Stomach (tissue), 8 donors: ENCODE measurements at regions not wholly inside any gene's neighbourhood (a gene's known extent, or its start where the extent isn't known, plus 50 kb on each side); places are given as distances from the start of the nearest gene placed in this dataset.
"Not testable (repeated sequence)": the region's sequence is repeated elsewhere in the genome, so short reads cannot be mapped to it uniquely, and the experiment has no call there.

Experiments
- DNase-seq, 2 donors: peaks; one replicate each; pipeline versions ENCODE4 v3.0.0 to v3.0.0-alpha.2; 2013 to 2019
- H3K27ac ChIP-seq, 5 donors: fragments of 200-600 bp in 4 of 5; sonication (generic) in 4 of 5; one replicate each; pipeline ENCODE4 v1.5.1; 2013 to 2019; ENCODE audit warnings: mild to moderate bottlenecking in 1 of 5, moderate library complexity in 1 of 5
- H3K27me3 ChIP-seq, 3 donors: fragments of 200-600 bp; sonication (generic); one replicate each; pipeline ENCODE4 v1.5.1; 2017 to 2019; ENCODE audit warnings: mixed run types in 1 of 3
- H3K36me3 ChIP-seq, 4 donors: fragments of 200-600 bp; sonication (generic); 1 replicate in 3 of 4; 2 replicates in 1 of 4; pipeline ENCODE4 v1.5.1; 2016 to 2019
- H3K4me1 ChIP-seq, 4 donors: fragments of 200-600 bp; sonication (generic); one replicate each; pipeline ENCODE4 v1.5.1; 2016 to 2019
- H3K4me3 ChIP-seq, 4 donors: fragments of 200-600 bp; sonication (generic) in 3 of 4; one replicate each; pipeline ENCODE4 v1.5.1; 2016 to 2019; ENCODE audit warnings: mild to moderate bottlenecking in 1 of 4
- H3K9me3 ChIP-seq, 4 donors: fragments of 200-600 bp; sonication (generic); one replicate each; pipeline ENCODE4 v1.5.1; 2016 to 2019
- EP300 ChIP-seq: sonication (generic); formaldehyde crosslinking; IDR thresholded peaks from one replicate; pipeline ENCODE4 v1.6.1; 2017; ENCODE audit warnings: antibody characterized with exemption
- POLR2A ChIP-seq, 4 donors: fragments of 450-650 bp; IDR thresholded peaks; one replicate each; pipeline ENCODE4 v1.6.1; 2016; ENCODE audit warnings: antibody characterized with exemption in 4 of 4, control low read depth in 2 of 4, mild to moderate bottlenecking in 1 of 4, moderate library complexity in 1 of 4
- POLR2AphosphoS5 ChIP-seq, 3 donors: sonication (generic); formaldehyde crosslinking; IDR thresholded peaks; one replicate each; pipeline ENCODE4 v1.6.1; 2016; ENCODE audit warnings: antibody characterized with exemption in 3 of 3
- WGBS, 5 donors: extraction: QIAGEN DNeasy Blood & Tissue Kit in 3 of 5; methylation state at CpG; one replicate each; pipeline versions ENCODE4 v1.1.5 to v1.1.7; 2013 to 2018; 5-methylcytosine and 5-hydroxymethylcytosine counted together
- intact Hi-C: fragments of 100-400 bp; cut with DNase I; formaldehyde crosslinking; loops from one replicate; pipeline ENCODE4 v1.15.1; 2023; ENCODE audit warnings: low total_unique reads
- TF ChIP-seq, protein P1 (sequence below), 7 experiments: fragments of 450-650 bp in 4 of 7; fragments of 200-600 bp in 3 of 7; sonication (generic) in 3 of 7; IDR thresholded peaks; one replicate each; pipeline ENCODE4 v1.5.1; 2016 to 2019; ENCODE audit warnings: antibody characterized with exemption in 7 of 7, control low read depth in 2 of 7, mild to moderate bottlenecking in 1 of 7
- donor health status: healthy with polysubstance abuse.
- donor health status: Bipolar disorder and iron deficiency.
- donor health status: healthy.

GRCh38 chr3:153979418-153980251, 141.6 kb upstream of the ARHGEF26 start:
- DNase-seq, result no peak
- Histone ChIP-seq H3K36me3 (no peaks in the 10 kb centered on the region), H3K27me3 (no peaks in the 10 kb centered on the region), H3K4me1 (peaks cover 0 to 12% (median 0%) of the 10 kb centered on the region in 4 donors), H3K27ac (no peak overlapping the region), H3K4me3 (no peak overlapping the region), H3K9me3 (no peaks in the 10 kb centered on the region)
- 71 to 85% (median 74%) methylated on average over 5 to 6 of the region's 6 CpGs for WGBS, 5 donors
- intact Hi-C loops, result no loop called here
- TF ChIP-seq, protein P1, sequence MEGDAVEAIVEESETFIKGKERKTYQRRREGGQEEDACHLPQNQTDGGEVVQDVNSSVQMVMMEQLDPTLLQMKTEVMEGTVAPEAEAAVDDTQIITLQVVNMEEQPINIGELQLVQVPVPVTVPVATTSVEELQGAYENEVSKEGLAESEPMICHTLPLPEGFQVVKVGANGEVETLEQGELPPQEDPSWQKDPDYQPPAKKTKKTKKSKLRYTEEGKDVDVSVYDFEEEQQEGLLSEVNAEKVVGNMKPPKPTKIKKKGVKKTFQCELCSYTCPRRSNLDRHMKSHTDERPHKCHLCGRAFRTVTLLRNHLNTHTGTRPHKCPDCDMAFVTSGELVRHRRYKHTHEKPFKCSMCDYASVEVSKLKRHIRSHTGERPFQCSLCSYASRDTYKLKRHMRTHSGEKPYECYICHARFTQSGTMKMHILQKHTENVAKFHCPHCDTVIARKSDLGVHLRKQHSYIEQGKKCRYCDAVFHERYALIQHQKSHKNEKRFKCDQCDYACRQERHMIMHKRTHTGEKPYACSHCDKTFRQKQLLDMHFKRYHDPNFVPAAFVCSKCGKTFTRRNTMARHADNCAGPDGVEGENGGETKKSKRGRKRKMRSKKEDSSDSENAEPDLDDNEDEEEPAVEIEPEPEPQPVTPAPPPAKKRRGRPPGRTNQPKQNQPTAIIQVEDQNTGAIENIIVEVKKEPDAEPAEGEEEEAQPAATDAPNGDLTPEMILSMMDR (IDR thresholded peaks at IDR 0.05), result no peak
- TF ChIP-seq EP300 (no peak), POLR2AphosphoS5 (IDR thresholded peaks at IDR 0.05) (no peak), POLR2A (IDR thresholded peaks at IDR 0.05) (no peak)

DNA sequence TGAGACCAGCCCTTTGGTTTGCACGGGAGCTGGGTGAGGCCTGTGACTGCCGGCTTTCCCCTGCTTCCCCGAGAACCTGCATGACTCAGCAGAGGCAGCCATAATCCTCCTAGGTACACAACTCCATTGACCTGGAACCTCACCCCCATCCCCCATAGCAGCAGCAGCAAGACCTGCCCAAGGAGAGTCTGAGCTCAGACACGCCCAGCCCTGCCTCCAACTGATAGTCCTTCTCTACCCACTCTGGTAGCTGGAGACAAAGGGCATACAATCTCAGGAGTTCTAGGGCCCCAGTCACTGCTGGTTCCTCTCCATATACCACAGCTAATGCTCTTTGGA, 141.0 kb upstream of the ARHGEF26 start:
- WGBS, 5 donors, result 46 to 67% (median 61%) methylated on average over 1 to 4 of the region's 4 CpGs
- intact Hi-C loops, result no loop called here
- TF ChIP-seq POLR2A (IDR thresholded peaks at IDR 0.05) (no peak), POLR2AphosphoS5 (IDR thresholded peaks at IDR 0.05) (no peak), EP300 (no peak)
- TF ChIP-seq, protein P1 (IDR thresholded peaks at IDR 0.05), result no peak
- Histone ChIP-seq H3K4me1 (peaks cover 0 to 12% (median 0%) of the 10 kb centered on the region in 4 donors), H3K36me3 (no peaks in the 10 kb centered on the region), H3K9me3 (no peaks in the 10 kb centered on the region), H3K27ac (no peak overlapping the region), H3K4me3 (no peak overlapping the region), H3K27me3 (no peaks in the 10 kb centered on the region)
- DNase-seq, result peak; percentile 57 to 59

DNA sequence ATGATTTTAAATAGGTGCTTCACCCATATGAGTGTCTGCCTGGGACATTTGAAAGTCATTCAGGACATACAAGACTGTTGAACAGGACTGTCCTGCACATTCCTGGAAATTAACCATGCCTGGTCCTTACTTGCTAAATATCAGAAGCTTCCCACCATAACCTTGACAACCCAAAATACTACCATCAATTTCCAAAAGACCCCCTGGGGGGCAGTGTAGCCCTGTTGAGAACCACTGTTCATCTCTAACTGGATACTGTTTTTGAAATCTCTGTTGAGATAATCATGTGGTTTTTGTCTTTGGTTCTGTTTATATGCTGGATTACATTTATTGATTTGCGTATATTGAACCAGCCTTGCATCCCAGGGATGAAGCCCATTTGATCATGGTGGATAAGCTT, 123.8 kb upstream of the ARHGEF26 start:
- H3K27ac ChIP-seq, intact Hi-C loops, H3K9me3 ChIP-seq, H3K36me3 ChIP-seq, H3K4me1 ChIP-seq, H3K4me3 ChIP-seq, H3K27me3 ChIP-seq: not testable (repeated sequence)
- 86 to 100% (median 93%) methylated on average over 1 of the region's 1 CpG for WGBS, 5 donors
- DNase-seq, result peak in 1 of 2 donors; percentile 34

DNA sequence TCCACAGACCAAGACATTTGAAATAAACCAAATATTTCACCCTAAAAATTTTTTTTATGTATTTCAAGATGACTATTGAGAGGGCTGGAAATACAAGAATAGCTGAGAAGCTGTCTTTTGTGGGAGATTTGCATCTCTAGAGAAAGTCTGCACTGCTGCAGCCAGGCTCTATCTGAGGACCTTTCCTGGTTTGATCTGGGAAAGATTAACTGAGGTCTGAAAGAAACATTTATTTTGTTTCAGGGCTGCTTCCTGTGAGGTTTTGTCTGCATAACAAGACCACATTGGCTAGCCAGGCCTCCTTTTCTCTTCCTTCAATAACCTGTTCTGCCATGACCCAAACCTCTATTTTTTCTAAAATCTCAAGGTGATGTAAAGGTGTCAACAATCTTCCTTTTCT, 117.5 kb upstream of the ARHGEF26 start:
- Histone ChIP-seq H3K27ac (no peak overlapping the region), H3K36me3 (no peaks in the 10 kb centered on the region), H3K27me3 (no peaks in the 10 kb centered on the region), H3K4me3 (no peak overlapping the region), H3K4me1 (no peaks in the 10 kb centered on the region), H3K9me3 (no peaks in the 10 kb centered on the region)
- no peak for DNase-seq
- intact Hi-C loops, result no loop called here
- TF ChIP-seq POLR2A (IDR thresholded peaks at IDR 0.05), result no peak
- no peak for TF ChIP-seq POLR2AphosphoS5 (IDR thresholded peaks at IDR 0.05)
- TF ChIP-seq, protein P1 (IDR thresholded peaks at IDR 0.05), result no peak
- TF ChIP-seq EP300, result no peak

DNA sequence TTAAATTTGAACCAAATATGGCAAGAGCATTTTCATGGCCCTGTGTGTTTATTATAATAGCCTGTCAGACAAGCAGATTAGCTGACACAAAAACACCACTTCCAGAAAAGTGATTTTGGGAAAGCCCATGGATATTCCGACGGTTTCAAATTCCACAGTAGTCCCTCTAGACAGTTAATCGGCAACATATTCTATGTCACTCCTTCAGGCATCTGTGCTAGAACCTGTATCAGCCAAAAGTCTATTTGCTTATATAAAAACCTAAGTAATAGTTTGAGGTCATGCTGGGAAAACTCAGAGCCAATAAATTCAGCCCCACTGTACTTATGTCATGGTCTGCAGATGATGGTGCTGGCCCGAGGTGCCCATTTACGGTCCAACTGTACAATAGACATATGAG, 110.2 kb upstream of the ARHGEF26 start:
- H3K9me3 ChIP-seq, result no peaks in the 10 kb centered on the region
- TF ChIP-seq EP300, result no peak
- WGBS, 5 donors, result 80 to 87% (median 84%) methylated on average over 5 of the region's 5 CpGs

More for the DNA sequence above, 110.2 kb upstream of the ARHGEF26 start:
- no peaks in the 10 kb centered on the region for H3K27me3 ChIP-seq
- DNase-seq, result no peak
- no peaks in the 10 kb centered on the region for H3K36me3 ChIP-seq
- no peak overlapping the region for H3K27ac ChIP-seq
- intact Hi-C loops, result no loop called here
- no peaks in the 10 kb centered on the region for H3K4me1 ChIP-seq
- no peak overlapping the region for H3K4me3 ChIP-seq
